Vagina (tissue), 2 donors: ENCODE measurements at regions not wholly inside any gene's neighbourhood (a gene's known extent, or its start where the extent isn't known, plus 50 kb on each side); places are given as distances from the start of the nearest gene placed in this dataset.

Source experiments
- DNase-seq, 2 donors: peaks; one replicate each; pipeline ENCODE4 v3.0.0-alpha.2; 2017; ENCODE audit errors: extremely low spot score in 2 of 2
- H3K27ac ChIP-seq: fragments of 200-600 bp; sonication (generic); one replicate; pipeline ENCODE4 v1.5.1; 2019
- H3K27me3 ChIP-seq: fragments of 200-600 bp; sonication (generic); one replicate; pipeline ENCODE4 v1.5.1; 2019
- H3K36me3 ChIP-seq, 2 donors: fragments of 200-600 bp; sonication (generic); one replicate each; pipeline ENCODE4 v1.5.1; 2017 to 2019
- H3K4me1 ChIP-seq: fragments of 200-600 bp; sonication (generic); one replicate; pipeline ENCODE4 v1.5.1; 2019
- H3K4me3 ChIP-seq, 2 donors: fragments of 200-600 bp; sonication (generic); 1 replicate in 1 of 2; 2 replicates in 1 of 2; pipeline ENCODE4 v1.5.1; 2016 to 2019
- H3K9me3 ChIP-seq: fragments of 200-600 bp; sonication (generic); one replicate; pipeline ENCODE4 v1.5.1; 2019
- CTCF ChIP-seq, 3 experiments: fragments of 450-650 bp in 2 of 3; fragments of 200-600 bp in 1 of 3; sonication (generic) in 1 of 3; IDR thresholded peaks; one replicate each; pipeline ENCODE4 v1.5.1; 2017 to 2019; ENCODE audit warnings: antibody characterized with exemption in 3 of 3, mild to moderate bottlenecking in 2 of 3, moderate library complexity in 2 of 3
- POLR2A ChIP-seq, 2 donors: fragments of 450-650 bp; IDR thresholded peaks; one replicate each; pipeline ENCODE4 v1.6.1; 2017; ENCODE audit warnings: antibody characterized with exemption in 2 of 2, mild to moderate bottlenecking in 2 of 2, moderate library complexity in 2 of 2
- POLR2AphosphoS5 ChIP-seq, 2 donors: sonication (generic); formaldehyde crosslinking; IDR thresholded peaks; one replicate each; pipeline ENCODE4 v1.9.0; 2017; ENCODE audit warnings: antibody characterized with exemption in 2 of 2, mild to moderate bottlenecking in 2 of 2, low read depth in 1 of 2; ENCODE audit not compliant: insufficient read depth in 1 of 2
- intact Hi-C: fragments of 100-400 bp; cut with DNase I; formaldehyde crosslinking; loops from one replicate; pipeline ENCODE4 v1.15.1; 2023

GRCh38 chr6:119447921-119448320, 98.4 kb upstream of the MAN1A1 start:
- DNase-seq: no peak
- TF ChIP-seq POLR2A (IDR thresholded peaks at IDR 0.05) (no peak), CTCF (IDR thresholded peaks at IDR 0.05) (no peak), POLR2AphosphoS5 (IDR thresholded peaks at IDR 0.05; ENCODE audit: insufficient read depth in 1 of 2, low read depth in 1 of 2) (no peak)
- H3K36me3 ChIP-seq: no peaks in the 10 kb centered on the region
- intact Hi-C loops: no loop called here
- H3K9me3 ChIP-seq: no peaks in the 10 kb centered on the region
- no peak overlapping the region for H3K4me3 ChIP-seq
- H3K27me3 ChIP-seq: no peaks in the 10 kb centered on the region
- peaks cover 15% of the 10 kb centered on the region for H3K4me1 ChIP-seq
- H3K27ac ChIP-seq: no peak overlapping the region

GRCh38 chr6:119446609-119447008, 97.0 kb upstream of the MAN1A1 start:
- peaks cover 15% of the 10 kb centered on the region for H3K4me1 ChIP-seq
- no peak overlapping the region for H3K27ac ChIP-seq
- no peak overlapping the region for H3K4me3 ChIP-seq
- intact Hi-C loops: no loop called here
- no peaks in the 10 kb centered on the region for H3K36me3 ChIP-seq
- TF ChIP-seq CTCF (IDR thresholded peaks at IDR 0.05) (no peak), POLR2A (IDR thresholded peaks at IDR 0.05) (no peak), POLR2AphosphoS5 (IDR thresholded peaks at IDR 0.05; ENCODE audit: insufficient read depth in 1 of 2, low read depth in 1 of 2) (no peak)
- H3K9me3 ChIP-seq: no peaks in the 10 kb centered on the region
- no peak for DNase-seq
- H3K27me3 ChIP-seq: no peaks in the 10 kb centered on the region

GRCh38 chr6:119446115-119446554, 96.6 kb upstream of the MAN1A1 start:
- intact Hi-C loops: no loop called here
- Histone ChIP-seq H3K4me3 (no peak overlapping the region), H3K27ac (no peak overlapping the region), H3K27me3 (no peaks in the 10 kb centered on the region), H3K9me3 (no peaks in the 10 kb centered on the region), H3K36me3 (no peaks in the 10 kb centered on the region), H3K4me1 (peaks cover 15% of the 10 kb centered on the region)
- TF ChIP-seq POLR2A (IDR thresholded peaks at IDR 0.05): no peak
- TF ChIP-seq CTCF (IDR thresholded peaks at IDR 0.05): no peak
- DNase-seq: no peak

- H3K36me3 ChIP-seq: no peaks in the 10 kb centered on the region
- no peak overlapping the region for H3K27ac ChIP-seq
- intact Hi-C loops: no loop called here
- peaks cover 15% of the 10 kb centered on the region for H3K4me1 ChIP-seq
- no peaks in the 10 kb centered on the region for H3K27me3 ChIP-seq
- H3K4me3 ChIP-seq: no peak overlapping the region
- H3K9me3 ChIP-seq: no peaks in the 10 kb centered on the region
- DNase-seq: no peak
- TF ChIP-seq POLR2AphosphoS5 (IDR thresholded peaks at IDR 0.05; ENCODE audit: insufficient read depth in 1 of 2, low read depth in 1 of 2) (no peak), CTCF (IDR thresholded peaks at IDR 0.05) (no peak), POLR2A (IDR thresholded peaks at IDR 0.05) (no peak)
Measured at GRCh38 chr6:119445666-119446065, 96.1 kb upstream of the MAN1A1 start.

- TF ChIP-seq CTCF (IDR thresholded peaks at IDR 0.05) (no peak), POLR2A (IDR thresholded peaks at IDR 0.05) (no peak), POLR2AphosphoS5 (IDR thresholded peaks at IDR 0.05; ENCODE audit: insufficient read depth in 1 of 2, low read depth in 1 of 2) (no peak)
- no peaks in the 10 kb centered on the region for H3K9me3 ChIP-seq
- H3K27ac ChIP-seq: no peak overlapping the region
- no peak for DNase-seq
- intact Hi-C loops: no loop called here
- H3K36me3 ChIP-seq: no peaks in the 10 kb centered on the region
- H3K27me3 ChIP-seq: no peaks in the 10 kb centered on the region
- no peak overlapping the region for H3K4me3 ChIP-seq
- peaks cover 15% of the 10 kb centered on the region for H3K4me1 ChIP-seq
Measured at GRCh38 chr6:119444642-119445557, 95.3 kb upstream of the MAN1A1 start.
